ENCODE measurements at regions not wholly inside any gene's neighbourhood (a gene's known extent, or its start where the extent isn't known, plus 50 kb on each side); places are given as distances from the start of the nearest gene placed in this dataset.

DNA sequence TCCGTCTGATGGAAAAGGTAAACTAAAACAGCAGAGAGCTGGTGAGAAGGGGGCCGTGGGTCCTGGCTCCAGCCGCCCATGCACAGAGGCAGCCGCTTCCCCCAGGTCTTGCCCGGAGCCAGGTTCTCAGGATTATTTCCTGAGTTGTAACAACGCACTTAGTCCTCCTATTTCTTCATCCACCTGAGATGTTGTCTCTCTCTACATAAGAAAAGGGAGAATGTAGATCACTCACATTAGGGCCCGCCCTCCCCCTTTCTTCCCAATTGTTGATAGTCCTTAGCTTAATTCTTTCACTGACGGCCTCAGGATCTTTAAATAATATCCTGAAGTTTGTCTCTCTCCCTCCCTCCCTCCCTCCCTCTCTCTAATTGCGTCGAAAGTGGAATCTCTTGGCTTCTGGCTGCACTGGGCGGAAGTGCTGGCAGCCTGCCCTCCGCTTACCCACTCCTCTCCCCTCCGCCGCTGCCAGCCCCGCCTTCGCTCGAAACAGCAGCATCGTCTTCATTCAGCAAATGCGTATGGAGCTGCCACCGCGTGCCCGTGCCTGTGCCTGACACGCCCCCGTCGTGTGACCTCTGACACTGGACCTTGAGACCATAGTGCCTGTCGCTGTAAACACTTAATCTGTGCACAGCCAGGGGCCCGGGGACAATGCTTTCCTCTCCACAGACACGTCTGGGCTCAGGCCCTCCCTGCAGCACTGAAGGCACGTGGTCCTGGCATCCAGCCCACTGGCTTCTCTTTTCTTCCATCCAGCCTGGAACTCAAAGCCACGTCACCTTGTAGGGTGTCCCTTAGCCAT, 174.5 kb upstream of the PPP2R2D start:
- no peak for TF ChIP-seq CTCF (IDR thresholded peaks at IDR 0.05; ENCODE audit: low read depth, low read length)
- ChIA-PET CTCF (no interaction called here), POLR2A (no interaction called here)
- Histone ChIP-seq H3K27ac (ENCODE audit: low read depth, low read length) (no peak overlapping the region), H3K9me3 (ENCODE audit: control insufficient read depth, insufficient read depth, low read length) (peaks cover 83% of the 10 kb centered on the region), H3K27me3 (ENCODE audit: control insufficient read depth, insufficient read depth, low read length) (no peaks in the 10 kb centered on the region), H3K4me3 (ENCODE audit: low read depth, low read length) (no peak overlapping the region)
- no peak for DNase-seq (ENCODE audit: low read depth, low spot score)

DNA sequence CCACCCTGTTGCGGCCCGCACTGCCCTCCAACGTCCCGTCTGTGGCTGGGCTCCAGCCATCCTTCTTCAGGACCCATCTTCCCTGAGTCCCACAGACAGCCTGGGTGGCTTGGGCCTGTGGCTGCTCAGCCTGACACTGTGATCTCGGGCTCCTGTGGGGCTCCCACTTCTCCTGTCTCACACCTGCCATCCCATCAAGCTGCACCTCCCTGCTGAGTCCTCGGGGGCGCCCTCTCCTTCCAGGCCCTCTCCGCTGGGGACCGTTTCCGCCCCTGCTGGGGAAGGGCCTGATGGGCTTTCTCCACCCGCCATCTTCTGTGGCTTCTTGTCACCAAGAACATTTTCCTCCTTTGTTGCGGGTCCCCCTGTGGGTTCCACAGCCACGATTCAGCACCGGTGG, 173.8 kb upstream of the PPP2R2D start:
- Histone ChIP-seq H3K4me3 (ENCODE audit: low read depth, low read length) (no peak overlapping the region), H3K27ac (ENCODE audit: low read depth, low read length) (no peak overlapping the region), H3K9me3 (ENCODE audit: control insufficient read depth, insufficient read depth, low read length) (peaks cover 89% of the 10 kb centered on the region), H3K27me3 (ENCODE audit: control insufficient read depth, insufficient read depth, low read length) (no peaks in the 10 kb centered on the region)
- no peak for DNase-seq (ENCODE audit: low read depth, low spot score)
- ChIA-PET CTCF (no interaction called here), POLR2A (no interaction called here)
- no peak for TF ChIP-seq CTCF (IDR thresholded peaks at IDR 0.05; ENCODE audit: low read depth, low read length)

DNA sequence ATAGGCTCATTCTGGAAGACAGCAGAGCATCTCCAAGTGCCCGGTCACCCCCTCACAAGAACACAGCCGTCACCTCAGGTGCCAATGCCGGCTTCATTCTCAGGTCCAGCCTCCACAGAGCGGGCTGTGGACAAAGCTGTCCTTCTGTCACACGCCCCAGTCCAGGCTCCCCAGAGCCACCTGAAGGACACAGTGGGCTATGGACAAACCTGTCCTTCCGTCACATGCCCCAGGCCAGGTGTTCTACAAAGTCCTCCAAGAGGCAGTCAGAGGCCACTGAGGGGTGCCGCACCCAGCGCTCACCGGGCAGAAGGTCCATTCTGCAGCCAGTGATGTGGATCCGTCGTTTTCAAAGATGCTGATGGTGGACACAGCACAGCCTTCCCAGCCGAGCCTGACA, 173.2 kb upstream of the PPP2R2D start:
- POLR2A ChIA-PET = no interaction called here
- CTCF ChIA-PET = no interaction called here
- Histone ChIP-seq H3K9me3 (ENCODE audit: control insufficient read depth, insufficient read depth, low read length) (peaks cover 89% of the 10 kb centered on the region), H3K27me3 (ENCODE audit: control insufficient read depth, insufficient read depth, low read length) (no peaks in the 10 kb centered on the region), H3K27ac (ENCODE audit: low read depth, low read length) (no peak overlapping the region), H3K4me3 (ENCODE audit: low read depth, low read length) (no peak overlapping the region)
- TF ChIP-seq CTCF (IDR thresholded peaks at IDR 0.05; ENCODE audit: low read depth, low read length) = no peak
- DNase-seq (ENCODE audit: low read depth, low spot score) = no peak

GRCh38 chr10:131728286-131729228, 172.3 kb upstream of the PPP2R2D start:
- TF ChIP-seq CTCF (IDR thresholded peaks at IDR 0.05; ENCODE audit: low read depth, low read length) = no peak
- CTCF ChIA-PET = no interaction called here
- POLR2A ChIA-PET = no interaction called here
- Histone ChIP-seq H3K4me3 (ENCODE audit: low read depth, low read length) (no peak overlapping the region), H3K27ac (ENCODE audit: low read depth, low read length) (no peak overlapping the region), H3K9me3 (ENCODE audit: control insufficient read depth, insufficient read depth, low read length) (peaks cover 89% of the 10 kb centered on the region), H3K27me3 (ENCODE audit: control insufficient read depth, insufficient read depth, low read length) (no peaks in the 10 kb centered on the region)
- DNase-seq (ENCODE audit: low read depth, low spot score) = no peak

GRCh38 chr10:131729361-131729760, 171.4 kb upstream of the PPP2R2D start:
- Histone ChIP-seq H3K4me3 (ENCODE audit: low read depth, low read length) (no peak overlapping the region), H3K27ac (ENCODE audit: low read depth, low read length) (no peak overlapping the region), H3K27me3 (ENCODE audit: control insufficient read depth, insufficient read depth, low read length) (no peaks in the 10 kb centered on the region), H3K9me3 (ENCODE audit: control insufficient read depth, insufficient read depth, low read length) (peaks cover 89% of the 10 kb centered on the region)
- ChIA-PET POLR2A (no interaction called here), CTCF (no interaction called here)
- TF ChIP-seq CTCF (IDR thresholded peaks at IDR 0.05; ENCODE audit: low read depth, low read length) = no peak
- no peak for DNase-seq (ENCODE audit: low read depth, low spot score)
